ENCODE measurements at regions not wholly inside any gene's neighbourhood (a gene's known extent, or its start where the extent isn't known, plus 50 kb on each side); places are given as distances from the start of the nearest gene placed in this dataset.

GRCh38 chr15:29969562-29970401 lies 113.0 kb upstream of the GOLGA8J start:
- in situ Hi-C loops (cut with HindIII; ENCODE audit: extremely low pct_ligation_motif_present, low pct_unique_long_range_greater_than_20kb): loop anchor here (10.0 kb wide), 1 partner anchor 65 kb away; no protein-coding TSS in a partner anchor
- no peaks in the 10 kb centered on the region for H4K20me1 ChIP-seq (ENCODE audit: insufficient read depth, low read length)

More at GRCh38 chr15:29969562-29970401, 113.0 kb upstream of the GOLGA8J start:
- Histone ChIP-seq H3K36me3 (replicated peaks in 1 of 2; ENCODE audit: control insufficient read depth in 1 of 2, insufficient read depth in 2 of 2, low read length in 2 of 2) (no peaks in the 10 kb centered on the region), H3K9ac (ENCODE audit: insufficient read depth, low read depth, low read length) (no peak overlapping the region), H3K4me1 (ENCODE audit: insufficient read depth, low read length) (no peaks in the 10 kb centered on the region), H3K27me3 (ENCODE audit: control insufficient read depth in 1 of 2, insufficient read depth in 2 of 2, low read length in 2 of 2) (no peaks in the 10 kb centered on the region), H3K9me3 (ENCODE audit: low read length) (peaks cover 6% of the 10 kb centered on the region; the same call in 1 of the 2 replicates), H3K79me2 (ENCODE audit: insufficient read depth, low read length) (no peaks in the 10 kb centered on the region), H2AFZ (ENCODE audit: low read length) (no peak overlapping the region), H3K4me2 (ENCODE audit: low read depth, low read length) (no peak overlapping the region), H3K4me3 (replicated peaks in 1 of 3; ENCODE audit: insufficient read depth in 1 of 3, low read depth in 2 of 3, low read length in 3 of 3) (no peak overlapping the region), H3K27ac (ENCODE audit: extremely low read length, insufficient read depth, low read length) (no peak overlapping the region)
- ATAC-seq: no peak
- TF ChIP-seq ZNF850 (CRISPR knock-in tag; conservative IDR thresholded peaks at IDR 0.05): no peak
- TF ChIP-seq ZMAT5 (CRISPR knock-in tag; IDR thresholded peaks at IDR 0.05; ENCODE audit: borderline replicate concordance, low read depth): no peak
- TF ChIP-seq PAX8 (CRISPR knock-in tag; IDR thresholded peaks at IDR 0.05; ENCODE audit: borderline replicate concordance): no peak
- no peak for TF ChIP-seq ATF1 (CRISPR knock-in tag; IDR thresholded peaks at IDR 0.05)
- no peak for TF ChIP-seq REXO4 (CRISPR knock-in tag; IDR thresholded peaks at IDR 0.05; ENCODE audit: borderline replicate concordance)
- TF ChIP-seq XBP1 (CRISPR knock-in tag; IDR thresholded peaks at IDR 0.05): no peak
- TF ChIP-seq ATF3 (CRISPR knock-in tag; IDR thresholded peaks at IDR 0.05): no peak
- TF ChIP-seq ZNF580 (CRISPR knock-in tag; IDR thresholded peaks at IDR 0.05; ENCODE audit: borderline replicate concordance, low read depth): no peak
- no peak for TF ChIP-seq ZXDC (CRISPR knock-in tag; IDR thresholded peaks at IDR 0.05)
- no peak for TF ChIP-seq ZNF614 (CRISPR knock-in tag; IDR thresholded peaks at IDR 0.05; ENCODE audit: borderline replicate concordance)
- POLR2A ChIA-PET: no interaction called here
- CTCF ChIA-PET (ENCODE audit: low intra/inter-chr PET ratio, low total read pairs): no interaction called here
- no peak for DNase-seq (ENCODE audit: low spot score)
- intact Hi-C loops (cut with micrococcal nuclease; ENCODE audit: unreplicated experiment): no loop called here
- WGBS (ENCODE audit: low lambda C conversion rate): 28% methylated on average over 10 of the region's 10 CpGs
- no TSS peak for BruUV-seq (replicated peaks)
- FAIRE-seq: no peak
